ENCODE measurements at regions not wholly inside any gene's neighbourhood (a gene's known extent, or its start where the extent isn't known, plus 50 kb on each side); places are given as distances from the start of the nearest gene placed in this dataset.
"Not testable (repeated sequence)": the region's sequence is repeated elsewhere in the genome, so short reads cannot be mapped to it uniquely, and the experiment has no call there.

- DNase-seq = peak; percentile 43 to 63
These were observed 155.4 kb downstream of the DIO2 start for GRCh38 chr14:80055667-80056496.

- DNase-seq = no peak
These were observed 156.1 kb downstream of the DIO2 start for GRCh38 chr14:80055226-80055625.

DNA sequence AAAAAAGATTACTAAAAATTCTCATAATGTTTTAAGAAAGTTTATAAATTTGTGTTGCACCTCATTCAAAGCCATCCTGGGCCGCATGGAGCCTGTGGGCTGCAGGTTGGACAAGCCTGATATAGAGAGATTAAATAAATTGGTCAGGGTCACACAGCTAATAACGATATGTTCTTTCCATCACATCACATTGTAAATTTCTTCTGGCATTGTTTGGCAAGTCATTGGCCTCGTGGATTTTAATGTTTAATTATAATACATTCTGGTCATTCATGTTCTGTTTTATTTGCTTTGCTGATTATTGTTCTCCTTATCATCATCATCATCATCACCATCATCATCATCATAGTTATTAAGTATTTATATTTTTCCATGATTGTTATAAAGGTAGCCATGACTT, 157.3 kb downstream of the DIO2 start:
- DNase-seq = no peak

- DNase-seq = no peak
These were observed 162.2 kb downstream of the DIO2 start for GRCh38 chr14:80049055-80049454.

DNA sequence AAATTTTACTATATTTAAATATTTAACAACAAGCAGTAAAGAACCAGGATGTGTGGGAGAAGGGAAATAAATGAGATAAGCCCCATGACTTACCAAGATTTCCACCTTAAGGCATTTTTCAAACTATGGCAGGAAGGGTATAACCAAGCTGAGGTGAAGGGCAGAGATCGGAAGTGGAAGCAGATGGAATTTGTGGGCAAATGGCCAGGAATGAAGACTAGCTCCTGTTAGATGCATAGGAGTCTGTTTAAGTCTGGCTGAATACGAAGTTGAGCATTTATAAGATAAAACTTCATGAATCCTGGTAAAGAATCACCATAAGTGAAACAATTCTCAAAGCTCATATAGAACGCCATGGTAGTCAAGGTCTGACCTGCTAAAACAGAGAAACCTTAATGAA, 163.5 kb downstream of the DIO2 start:
- DNase-seq = no peak

- no peak for DNase-seq
These were observed 174.0 kb downstream of the DIO2 start for GRCh38 chr14:80037349-80037748.

DNA sequence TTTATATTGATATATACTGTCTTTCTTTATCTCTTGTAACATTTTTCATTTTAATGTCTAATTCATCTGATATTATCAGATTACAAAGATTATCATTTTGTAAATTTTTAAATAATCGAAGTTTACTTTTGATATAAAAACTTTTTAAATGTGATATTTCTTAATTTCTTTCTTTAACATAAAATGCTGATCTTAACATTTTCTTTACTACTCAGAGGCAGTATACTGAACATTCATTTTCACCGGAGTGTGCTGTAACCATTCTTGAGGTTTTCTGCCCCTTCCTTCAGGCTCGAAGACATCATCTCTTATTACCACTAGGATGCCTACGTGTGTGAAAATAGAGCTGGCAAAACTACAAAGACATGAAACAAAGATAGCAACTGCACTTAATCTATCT, 186.9 kb downstream of the DIO2 start:
- DNase-seq = no peak

DNA sequence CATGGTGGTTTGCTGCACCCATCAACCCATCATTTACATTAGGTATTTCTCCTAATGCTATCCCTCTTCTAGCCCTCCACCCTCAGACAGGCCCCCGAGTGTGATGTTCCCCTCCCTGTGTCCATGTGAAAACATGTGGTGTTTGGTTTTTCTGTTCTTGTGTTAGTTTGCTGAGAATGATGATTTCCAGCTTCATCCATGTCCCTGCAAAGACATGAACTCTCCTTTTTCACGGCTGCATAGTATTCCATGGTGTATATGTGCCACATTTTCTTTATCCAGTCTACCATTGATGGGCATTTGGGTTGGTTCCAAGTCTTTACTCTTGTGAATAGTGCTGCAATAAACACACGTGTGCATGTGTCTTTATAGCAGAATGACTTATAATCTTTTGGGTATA, 192.8 kb downstream of the DIO2 start:
- not testable (repeated sequence) for DNase-seq

- DNase-seq = no peak
These were observed 193.5 kb downstream of the DIO2 start for GRCh38 chr14:80017795-80018194.

DNA sequence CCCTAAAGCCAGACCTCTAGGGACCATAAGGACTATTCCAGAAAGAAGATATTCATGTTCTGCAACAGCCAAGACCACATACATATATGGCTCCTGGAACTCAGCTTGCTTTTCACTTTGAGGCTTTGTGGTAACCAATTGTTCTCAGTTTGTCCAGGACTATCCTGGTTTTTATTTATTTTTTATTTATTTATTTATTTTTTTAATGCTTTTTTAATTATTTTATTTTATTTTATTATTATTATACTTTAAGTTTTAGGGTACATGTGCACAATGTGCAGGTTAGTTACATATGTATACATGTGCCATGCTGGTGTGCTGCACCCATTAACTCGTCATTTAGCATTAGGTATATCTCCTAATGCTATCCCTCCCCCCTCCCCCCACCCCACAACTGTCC, 201.1 kb downstream of the DIO2 start:
- not testable (repeated sequence) for DNase-seq

- DNase-seq = no peak
These were observed 205.7 kb downstream of the DIO2 start for GRCh38 chr14:80005561-80005960.

GRCh38 chr14:80004871-80005270, 206.4 kb downstream of the DIO2 start:
- no peak for DNase-seq

DNA sequence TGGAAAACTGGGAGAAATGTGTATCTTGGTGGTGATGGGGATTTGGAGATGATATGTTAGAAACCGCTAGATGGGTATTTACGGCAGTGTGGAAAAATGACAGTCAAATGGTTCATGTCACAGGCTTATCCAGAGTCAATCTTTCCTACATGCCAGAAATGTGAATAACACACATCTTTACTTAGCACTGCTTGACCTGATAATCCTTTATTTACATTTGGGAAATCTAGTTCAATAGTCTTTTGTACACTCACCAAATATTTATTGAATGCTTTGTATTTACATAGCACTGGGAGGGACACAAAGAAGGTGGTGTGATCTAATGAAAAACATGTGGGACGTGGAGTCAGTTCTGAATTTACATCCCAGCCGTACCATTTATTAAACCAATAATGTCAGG, 208.2 kb downstream of the DIO2 start:
- no peak for DNase-seq

DNA sequence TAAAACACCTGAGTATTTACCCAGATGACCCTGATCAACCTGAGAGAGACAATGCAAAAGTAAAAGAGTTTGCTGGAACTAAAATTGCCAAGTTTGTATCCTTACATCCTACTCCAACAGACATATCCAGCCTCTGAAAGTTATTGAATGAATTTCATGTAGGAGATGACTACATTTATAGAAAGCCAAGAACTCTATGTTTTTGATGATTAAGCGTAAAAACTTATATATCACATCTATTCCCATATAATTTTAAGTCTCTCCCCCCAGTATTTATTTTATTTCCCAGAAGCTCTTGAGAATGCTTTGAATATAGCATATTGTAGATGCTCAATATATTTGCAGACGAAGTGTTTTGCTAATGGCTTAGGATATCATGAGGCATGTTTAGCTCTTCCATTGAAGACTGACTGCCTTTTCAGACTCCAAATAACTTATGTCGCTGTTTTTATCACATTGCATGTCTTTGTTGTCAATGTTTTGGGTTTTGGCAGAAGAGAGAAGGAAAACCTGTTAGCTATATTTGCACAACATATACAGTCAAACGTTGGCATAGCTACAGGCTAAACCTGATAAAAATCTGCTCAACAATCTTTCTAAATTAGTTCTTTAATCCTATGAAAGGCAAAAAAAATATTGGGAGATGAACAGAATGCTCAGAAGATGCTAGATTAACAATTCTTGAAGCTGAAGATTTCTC, 213.6 kb downstream of the DIO2 start:
- no peak for DNase-seq

GRCh38 chr14:79992407-79993198, 218.7 kb downstream of the DIO2 start:
- peak; percentile 50 to 69 for DNase-seq

- no peak for DNase-seq
These were observed 219.4 kb downstream of the DIO2 start for GRCh38 chr14:79991866-79992265.

GRCh38 chr14:79989990-79990389, 221.3 kb downstream of the DIO2 start:
- DNase-seq = no peak

- no peak for DNase-seq
These were observed 225.1 kb downstream of the DIO2 start for GRCh38 chr14:79986251-79986650.

GRCh38 chr14:79972230-79972629, 239.1 kb downstream of the DIO2 start:
- DNase-seq = no peak

GRCh38 chr14:79971330-79971729, 240.0 kb downstream of the DIO2 start:
- DNase-seq = no peak

- no peak for DNase-seq
These were observed 243.9 kb downstream of the DIO2 start for GRCh38 chr14:79967453-79967852.

GRCh38 chr14:79967001-79967400, 244.3 kb downstream of the DIO2 start:
- DNase-seq = no peak

DNA sequence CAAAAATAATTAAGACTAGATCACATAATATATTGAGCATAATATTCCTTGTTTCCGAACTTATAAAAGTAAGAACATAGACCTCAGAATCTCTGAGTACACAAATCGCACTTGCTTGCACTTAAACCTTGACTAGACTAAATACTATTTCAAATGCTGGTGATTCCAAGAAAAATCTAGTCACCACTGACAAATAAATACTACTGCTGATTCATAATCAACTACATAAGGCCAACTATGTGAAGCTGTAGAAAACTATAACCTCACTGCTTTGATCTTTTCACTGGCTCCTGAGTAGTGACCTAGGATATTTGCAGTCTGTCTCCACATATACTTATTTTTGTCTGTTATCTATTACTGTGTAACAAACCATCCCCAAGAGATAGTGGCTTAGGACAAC, 245.4 kb downstream of the DIO2 start:
- no peak for DNase-seq

DNA sequence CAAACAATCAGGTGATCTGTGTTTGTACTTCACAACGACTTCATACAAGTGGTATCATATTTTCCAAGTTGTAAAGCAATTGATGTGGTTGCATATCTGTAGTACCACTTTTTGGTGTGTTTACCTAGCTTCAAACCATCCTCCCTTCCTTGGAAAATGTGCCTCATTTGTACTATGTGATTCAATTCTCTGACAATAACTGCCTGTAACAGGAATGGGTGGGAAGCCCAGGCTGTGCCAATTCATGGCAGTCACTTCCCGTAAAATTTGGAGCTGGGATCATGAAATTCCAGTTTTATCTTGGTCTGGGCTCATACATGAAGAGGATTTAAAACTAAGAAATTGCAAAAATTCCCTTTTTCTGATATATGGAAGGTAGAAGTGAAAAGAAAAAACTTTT, 250.1 kb downstream of the DIO2 start:
- DNase-seq = no peak
